Epithelial cell of esophagus (primary cell): ENCODE measurements at regions not wholly inside any gene's neighbourhood (a gene's known extent, or its start where the extent isn't known, plus 50 kb on each side); places are given as distances from the start of the nearest gene placed in this dataset.

ENCODE experiments used
- DNase-seq: peaks from one replicate; pipeline ENCODE4 v3.0.0; 2010; ENCODE audit warnings: low read depth
- H3K4me3 ChIP-seq: 2 replicates; pipeline ENCODE4 v1.5.1; 2011; ENCODE audit warnings: mild to moderate bottlenecking, low read length, control low read depth
- TF ChIP-seq, protein P1 (sequence below): IDR thresholded peaks from 2 replicates; pipeline ENCODE4 v1.5.1; 2011; ENCODE audit warnings: low read depth, mild to moderate bottlenecking, low read length, control low read depth, inconsistent platforms; ENCODE audit not compliant: insufficient read depth; ENCODE audit errors: missing control alignments

- H3K4me3 ChIP-seq = no peak overlapping the region
- DNase-seq = no peak
- TF ChIP-seq, protein P1, sequence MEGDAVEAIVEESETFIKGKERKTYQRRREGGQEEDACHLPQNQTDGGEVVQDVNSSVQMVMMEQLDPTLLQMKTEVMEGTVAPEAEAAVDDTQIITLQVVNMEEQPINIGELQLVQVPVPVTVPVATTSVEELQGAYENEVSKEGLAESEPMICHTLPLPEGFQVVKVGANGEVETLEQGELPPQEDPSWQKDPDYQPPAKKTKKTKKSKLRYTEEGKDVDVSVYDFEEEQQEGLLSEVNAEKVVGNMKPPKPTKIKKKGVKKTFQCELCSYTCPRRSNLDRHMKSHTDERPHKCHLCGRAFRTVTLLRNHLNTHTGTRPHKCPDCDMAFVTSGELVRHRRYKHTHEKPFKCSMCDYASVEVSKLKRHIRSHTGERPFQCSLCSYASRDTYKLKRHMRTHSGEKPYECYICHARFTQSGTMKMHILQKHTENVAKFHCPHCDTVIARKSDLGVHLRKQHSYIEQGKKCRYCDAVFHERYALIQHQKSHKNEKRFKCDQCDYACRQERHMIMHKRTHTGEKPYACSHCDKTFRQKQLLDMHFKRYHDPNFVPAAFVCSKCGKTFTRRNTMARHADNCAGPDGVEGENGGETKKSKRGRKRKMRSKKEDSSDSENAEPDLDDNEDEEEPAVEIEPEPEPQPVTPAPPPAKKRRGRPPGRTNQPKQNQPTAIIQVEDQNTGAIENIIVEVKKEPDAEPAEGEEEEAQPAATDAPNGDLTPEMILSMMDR = no peak
Observed at GRCh38 chr5:4252385-4252784, 656.8 kb downstream of the IRX1 start.

DNA sequence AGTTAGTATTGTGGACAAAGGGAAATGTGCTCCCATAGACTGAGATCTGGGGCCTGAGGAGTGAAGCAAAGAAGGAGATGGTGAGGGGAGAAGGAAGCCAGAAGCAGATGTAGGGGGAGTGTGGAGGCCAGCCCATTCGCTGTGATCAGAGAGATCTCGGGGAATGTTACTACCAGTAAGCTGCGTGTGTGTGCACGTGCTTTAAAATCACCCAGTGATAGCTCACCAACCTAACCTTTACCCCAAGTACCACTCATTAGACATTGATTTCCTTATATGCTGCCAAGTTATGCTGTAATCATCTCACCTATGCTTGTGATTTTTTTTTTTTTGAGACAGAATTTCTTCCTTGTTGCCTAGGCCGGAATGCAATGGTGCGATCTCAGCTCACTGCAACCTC is 659.1 kb downstream of the IRX1 start:
- H3K4me3 ChIP-seq = no peak overlapping the region
- TF ChIP-seq, protein P1 = no peak
- DNase-seq = no peak

- TF ChIP-seq, protein P1 = no peak
Observed at GRCh38 chr5:4255441-4255840, 659.8 kb downstream of the IRX1 start.

DNA sequence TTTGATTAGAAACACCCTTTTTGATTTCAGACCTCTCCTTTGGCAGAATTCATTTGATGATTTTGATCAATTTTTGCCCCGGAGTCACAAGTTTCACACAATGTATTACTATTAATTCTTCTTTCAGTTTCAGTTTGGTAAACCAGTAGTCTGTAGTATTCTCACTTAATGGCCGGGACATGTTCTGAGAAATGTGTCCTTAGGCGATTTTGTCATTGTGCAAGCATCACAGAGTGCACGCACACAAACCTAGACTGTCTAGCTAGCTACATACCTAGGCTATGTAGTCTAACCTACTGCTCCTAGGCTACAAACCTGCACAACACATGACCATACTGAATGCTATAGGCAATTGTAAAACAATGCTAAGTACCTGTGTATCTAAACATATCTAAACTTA is 662.5 kb downstream of the IRX1 start:
- TF ChIP-seq, protein P1 = no peak
- no peak overlapping the region for H3K4me3 ChIP-seq
- DNase-seq = peak; percentile 78

More at GRCh38 chr5:4255441-4255840, 659.8 kb downstream of the IRX1 start:
- no peak overlapping the region for H3K4me3 ChIP-seq
- no peak for DNase-seq

- H3K4me3 ChIP-seq = no peak overlapping the region
- TF ChIP-seq, protein P1 = no peak
- no peak for DNase-seq
Observed at GRCh38 chr5:4271193-4271592, 675.6 kb downstream of the IRX1 start.

DNA sequence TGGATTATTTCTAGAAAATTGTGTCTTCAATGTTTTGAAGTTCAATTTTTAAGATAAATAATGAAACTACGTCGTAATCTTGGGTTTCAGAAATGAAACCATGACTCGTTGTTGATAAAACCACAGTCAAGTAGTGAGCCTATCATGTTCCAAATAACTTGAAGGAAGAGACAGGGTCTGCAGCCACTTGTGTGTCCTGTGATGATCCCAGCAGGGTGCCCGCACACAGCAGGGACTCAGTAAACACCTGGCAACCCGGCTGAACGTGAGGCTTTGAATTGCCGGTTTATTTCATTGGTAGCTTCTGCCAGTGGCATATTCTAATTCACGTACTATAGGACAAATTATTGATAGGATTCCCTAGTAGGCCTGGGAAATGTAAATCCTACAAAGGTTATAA is 679.6 kb downstream of the IRX1 start:
- H3K4me3 ChIP-seq = no peak overlapping the region
- no peak for DNase-seq
- TF ChIP-seq, protein P1 = no peak

- DNase-seq = no peak
- no peak overlapping the region for H3K4me3 ChIP-seq
- TF ChIP-seq, protein P1 = no peak
Observed at GRCh38 chr5:4294878-4295277, 699.2 kb downstream of the IRX1 start.
